HCT116 (cell line): ENCODE measurements at regions not wholly inside any gene's neighbourhood (a gene's known extent, or its start where the extent isn't known, plus 50 kb on each side); places are given as distances from the start of the nearest gene placed in this dataset.

ENCODE experiments used
- ATAC-seq: fragments of 200-7000 bp; cut with Tn5 transposase; 2 replicates; pipeline ENCODE4 v1.9.1; 2020; ENCODE audit warnings: mild to moderate bottlenecking, moderate library complexity
- BruUV-seq: library from RNA; stranded (reverse); fragments of 400-500 nt; replicated peaks from 2 replicates; lab custom pipeline; 2021; lab: Mats Ljungman, UMichigan
- CTCF ChIA-PET: fragments of 300-600 bp; sonication (Branson Sonifier 250); formaldehyde crosslinking; loops from one replicate; lab custom pipeline; 2021; ENCODE audit warnings: antibody characterized with exemption; lab: Charles Lee
- POLR2A ChIA-PET: fragments of 300-600, 350-600 bp; sonication (Branson Sonifier 250); formaldehyde crosslinking; loops from one replicate; lab custom pipeline; 2021; ENCODE audit warnings: antibody characterized with exemption; lab: Charles Lee
- RAD21 ChIA-PET, 2 experiments: fragments of 300-600 bp; sonication (Branson Sonifier 250); formaldehyde crosslinking; loops; one replicate each; lab custom pipeline; 2023; ENCODE audit warnings: low total read pairs in 2 of 2; ENCODE audit not compliant: uncharacterized antibody in 2 of 2, unreplicated experiment in 2 of 2, low non-redundant PET in 1 of 2; lab: Charles Lee
- DNase-seq: peaks from one replicate; pipeline ENCODE4 v3.0.0-alpha.2; 2010; ENCODE audit warnings: low read depth, low spot score
- H2AFZ ChIP-seq: fragments of 200-600 bp; shearing (Covaris generic), sonication (generic); 2 replicates; pipeline ENCODE4 v1.6.1; 2017; ENCODE audit warnings: low read depth, mixed run types, mixed read lengths, antibody characterized with exemption, low read length; ENCODE audit not compliant: poor library complexity, severe bottlenecking
- H3K27ac ChIP-seq: 2 replicates; pipeline ENCODE4 v1.5.1; 2012; ENCODE audit warnings: low read depth, low read length
- H3K27me3 ChIP-seq: fragments of 200-600 bp; sonication (generic); 2 replicates; pipeline ENCODE4 v1.6.1; 2016; ENCODE audit warnings: mixed run types, low read length, mixed read lengths; ENCODE audit not compliant: insufficient read depth
- H3K36me3 ChIP-seq, 2 experiments: fragments of 200-500 bp in 1 of 2; fragments of 200-600 bp in 1 of 2; sonication (Bioruptor generic) in 1 of 2; sonication (generic) in 1 of 2; 2 replicates each; pipeline versions ENCODE4 v1.5.1 to v1.6.1; 2014 to 2016; ENCODE audit warnings: low read length in 2 of 2, inconsistent platforms in 1 of 2, mixed read lengths in 1 of 2, mixed run types in 1 of 2; ENCODE audit not compliant: insufficient read depth in 2 of 2, control insufficient read depth in 1 of 2
- H3K4me1 ChIP-seq, 2 experiments: fragments of 200-600 bp in 1 of 2; sonication (generic) in 1 of 2; 2 replicates each; pipeline versions ENCODE4 v1.5.1 to v1.6.1; 2012 to 2017; ENCODE audit warnings: low read length in 2 of 2, inconsistent platforms in 1 of 2, mild to moderate bottlenecking in 1 of 2, mixed read lengths in 1 of 2, mixed run types in 1 of 2, moderate library complexity in 1 of 2; ENCODE audit not compliant: insufficient read depth in 2 of 2, control insufficient read depth in 1 of 2
- H3K4me2 ChIP-seq: fragments of 200-600 bp; sonication (generic); 2 replicates; pipeline ENCODE4 v1.6.1; 2017; ENCODE audit warnings: mixed run types, low read length, mixed read lengths
- H3K4me3 ChIP-seq, 2 experiments: fragments of 200-600 bp in 1 of 2; sonication (generic) in 1 of 2; replicated peaks in 1 of 2; 2 replicates each; pipeline ENCODE4 v1.5.1; 2011 to 2016; ENCODE audit warnings: low read length in 2 of 2, control low read depth in 1 of 2, low read depth in 1 of 2, mild to moderate bottlenecking in 1 of 2, mixed read lengths in 1 of 2, mixed run types in 1 of 2
- H3K79me2 ChIP-seq: fragments of 200-600 bp; sonication (generic); 2 replicates; pipeline ENCODE4 v1.6.1; 2017; ENCODE audit warnings: mild to moderate bottlenecking, mixed run types, low read length, moderate library complexity, mixed read lengths; ENCODE audit not compliant: insufficient read depth
- H3K9ac ChIP-seq: fragments of 200-600 bp; sonication (generic); 2 replicates; pipeline ENCODE4 v1.6.1; 2016; ENCODE audit warnings: low read length, mixed read lengths
- H3K9me2 ChIP-seq: fragments of 200-600 bp; sonication (generic), shearing (Covaris generic); 2 replicates; pipeline ENCODE4 v1.6.1; 2017; ENCODE audit warnings: mixed run types, mild to moderate bottlenecking, moderate library complexity; ENCODE audit not compliant: insufficient read depth
- H3K9me3 ChIP-seq, 2 experiments: fragments of 200-500 bp in 1 of 2; fragments of 200-600 bp in 1 of 2; sonication (Bioruptor generic) in 1 of 2; sonication (generic) in 1 of 2; 2 replicates each; pipeline ENCODE4 v1.6.1; 2014 to 2017; ENCODE audit warnings: low read length in 2 of 2, mixed read lengths in 2 of 2, inconsistent platforms in 1 of 2, low read depth in 1 of 2, mild to moderate bottlenecking in 1 of 2, mixed run types in 1 of 2, moderate library complexity in 1 of 2; ENCODE audit not compliant: control insufficient read depth in 1 of 2, insufficient read depth in 1 of 2
- H4K20me1 ChIP-seq: fragments of 200-600 bp; sonication (generic), shearing (Covaris generic); 2 replicates; pipeline ENCODE4 v1.6.1; 2017; ENCODE audit warnings: mixed run types, mild to moderate bottlenecking, moderate library complexity; ENCODE audit not compliant: insufficient read depth
- CBX3 ChIP-seq: IDR thresholded peaks from 2 replicates; pipeline ENCODE4 v1.6.1; 2012; ENCODE audit warnings: low read depth
- CTCF ChIP-seq, 3 experiments: fragments of 200-600 bp in 1 of 3; sonication (generic) in 1 of 3; IDR thresholded peaks in 2 of 3; conservative IDR thresholded peaks in 1 of 3; 2 replicates each; pipeline ENCODE4 v1.5.1; 2012 to 2017; ENCODE audit warnings: low read depth in 2 of 3, low read length in 2 of 3, antibody characterized with exemption in 1 of 3, borderline replicate concordance in 1 of 3, control low read depth in 1 of 3, mild to moderate bottlenecking in 1 of 3, mixed read lengths in 1 of 3, mixed run types in 1 of 3, moderate library complexity in 1 of 3; ENCODE audit not compliant: insufficient read depth in 1 of 3
- ELF1 ChIP-seq: IDR thresholded peaks from 2 replicates; pipeline ENCODE4 v1.6.1; 2012; ENCODE audit warnings: low read depth, borderline replicate concordance
- EZH2 ChIP-seq: fragments of 200-600 bp; sonication (generic); IDR thresholded peaks from 2 replicates; pipeline ENCODE4 v1.6.1; 2017; ENCODE audit warnings: antibody characterized with exemption, mixed run types
- FOSL1 ChIP-seq: IDR thresholded peaks from 2 replicates; pipeline ENCODE4 v1.6.1; 2012; ENCODE audit warnings: low read depth
- MAX ChIP-seq: IDR thresholded peaks from 2 replicates; pipeline ENCODE4 v1.6.1; 2012
- POLR2A ChIP-seq: IDR thresholded peaks from 2 replicates; pipeline ENCODE4 v1.7.0; 2011; ENCODE audit warnings: borderline replicate concordance; ENCODE audit not compliant: insufficient read depth, insufficient read length; ENCODE audit errors: extremely low read depth
- POLR2AphosphoS5 ChIP-seq: IDR thresholded peaks from 2 replicates; pipeline ENCODE4 v1.6.1; 2011; ENCODE audit warnings: mild to moderate bottlenecking, low read depth, low read length, moderate library complexity
- REST ChIP-seq: IDR thresholded peaks from 2 replicates; pipeline ENCODE4 v1.6.1; 2012; ENCODE audit warnings: low read depth
- SP1 ChIP-seq: IDR thresholded peaks from 2 replicates; pipeline ENCODE4 v1.6.1; 2012; ENCODE audit warnings: low read depth
- SRF ChIP-seq: IDR thresholded peaks from 2 replicates; pipeline ENCODE4 v1.6.1; 2012; ENCODE audit warnings: low read depth
- YY1 ChIP-seq: IDR thresholded peaks from 2 replicates; pipeline ENCODE4 v1.6.1; 2011; ENCODE audit warnings: low read length, low read depth, moderate library complexity, mild to moderate bottlenecking; ENCODE audit not compliant: insufficient replicate concordance; ENCODE audit errors: extremely low read depth
- ZBTB33 ChIP-seq: IDR thresholded peaks from 2 replicates; pipeline ENCODE4 v1.6.1; 2011; ENCODE audit warnings: mild to moderate bottlenecking, low read length, moderate library complexity; ENCODE audit not compliant: insufficient replicate concordance; ENCODE audit errors: extremely low read depth
- intact Hi-C: fragments of 100-400 bp; cut with micrococcal nuclease; formaldehyde crosslinking; loops from 2 replicates; pipeline ENCODE4 v1.10.0; 2022

GRCh38 chr5:23072179-23072578 is 219.0 kb upstream of the CDH12 start:
- Histone ChIP-seq H3K4me2 (no peak overlapping the region), H3K9me3 (peaks cover 12 to 19% of the 10 kb centered on the region in 2 experiments; a peak in 2 of 4 replicates), H3K4me3 (no peak overlapping the region), H4K20me1 (no peaks in the 10 kb centered on the region; the same call in 1 of the 2 replicates), H3K9me2 (no peaks in the 10 kb centered on the region), H3K27ac (no peak overlapping the region), H3K79me2 (no peaks in the 10 kb centered on the region), H3K27me3 (no peaks in the 10 kb centered on the region), H3K9ac (no peak overlapping the region), H2AFZ (no peak overlapping the region), H3K4me1 (no peaks in the 10 kb centered on the region), H3K36me3 (no peaks in the 10 kb centered on the region)
- no TSS peak for BruUV-seq
- TF ChIP-seq ELF1 (no peak), SP1 (no peak), POLR2AphosphoS5 (no peak), FOSL1 (no peak), EZH2 (no peak), CBX3 (no peak), POLR2A (no peak), YY1 (no peak), SRF (no peak)
- intact Hi-C loops = no loop called here
- ATAC-seq (no peak), DNase-seq (no peak)
- ChIA-PET RAD21 (no interaction called here), CTCF (no interaction called here), POLR2A (no interaction called here)

GRCh38 chr5:23071682-23072081 is 218.5 kb upstream of the CDH12 start:
- DNase-seq = no peak
- Histone ChIP-seq H3K4me1 (no peaks in the 10 kb centered on the region), H3K36me3 (no peaks in the 10 kb centered on the region), H3K4me3 (no peak overlapping the region), H3K27me3 (no peaks in the 10 kb centered on the region), H2AFZ (no peak overlapping the region), H3K9me2 (no peaks in the 10 kb centered on the region), H3K4me2 (no peak overlapping the region), H3K9me3 (peaks cover 8 to 14% of the 10 kb centered on the region in 2 experiments; a peak in 2 of 4 replicates), H4K20me1 (no peaks in the 10 kb centered on the region; the same call in 1 of the 2 replicates), H3K79me2 (no peaks in the 10 kb centered on the region), H3K9ac (no peak overlapping the region), H3K27ac (no peak overlapping the region)
- POLR2A ChIA-PET = no interaction called here
- RAD21 ChIA-PET = no interaction called here
- CTCF ChIA-PET = no interaction called here
- intact Hi-C loops = no loop called here
- no TSS peak for BruUV-seq
- no peak for ATAC-seq
- TF ChIP-seq CTCF (IDR thresholded peaks at IDR 0.05 in 2 of 3, conservative IDR thresholded peaks at IDR 0.05 in 1 of 3; ENCODE audit: borderline replicate concordance in 1 of 3, insufficient read depth in 1 of 3, low read depth in 2 of 3, low read length in 2 of 3) (no peak), ZBTB33 (no peak), SRF (no peak), FOSL1 (no peak), REST (no peak), MAX (no peak)
